ENCODE measurements at regions not wholly inside any gene's neighbourhood (a gene's known extent, or its start where the extent isn't known, plus 50 kb on each side); places are given as distances from the start of the nearest gene placed in this dataset.

DNA sequence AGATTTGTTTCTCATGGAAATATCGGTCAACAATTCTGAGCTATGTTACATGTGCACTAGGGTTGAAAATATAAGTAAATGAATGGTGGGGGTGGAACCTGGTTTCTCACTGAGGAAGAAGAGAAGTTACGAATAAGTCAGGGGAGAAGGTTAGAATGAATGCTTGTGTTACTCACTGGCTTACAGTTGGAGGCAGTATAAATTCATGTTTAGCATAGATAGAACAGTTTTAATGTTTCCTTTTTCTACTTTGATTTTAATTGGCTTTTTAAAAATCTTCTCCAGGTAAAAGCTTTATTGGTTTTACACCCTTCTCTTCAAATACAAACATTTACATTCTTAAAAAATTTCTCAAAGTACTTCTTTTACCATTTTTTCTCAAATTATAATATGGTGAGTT lies 1113.7 kb downstream of the CDH11 start:
- H3K36me3 Mint-ChIP-seq (ENCODE audit: insufficient read depth in 2 of 2): peaks cover 0 to 2% of the 10 kb centered on the region in 2 donors
- ATAC-seq (replicated peaks in 1 of 2): no peak
- peaks cover 9 to 16% of the 10 kb centered on the region in 2 donors for H3K9me3 Mint-ChIP-seq
- H3K27ac Mint-ChIP-seq: no peak overlapping the region
- no peaks in the 10 kb centered on the region for H3K4me1 Mint-ChIP-seq (ENCODE audit: low read depth)
- no peak for DNase-seq
- no peak overlapping the region for H3K4me3 Mint-ChIP-seq
- H3K27me3 Mint-ChIP-seq (ENCODE audit: low read depth): no peaks in the 10 kb centered on the region

DNA sequence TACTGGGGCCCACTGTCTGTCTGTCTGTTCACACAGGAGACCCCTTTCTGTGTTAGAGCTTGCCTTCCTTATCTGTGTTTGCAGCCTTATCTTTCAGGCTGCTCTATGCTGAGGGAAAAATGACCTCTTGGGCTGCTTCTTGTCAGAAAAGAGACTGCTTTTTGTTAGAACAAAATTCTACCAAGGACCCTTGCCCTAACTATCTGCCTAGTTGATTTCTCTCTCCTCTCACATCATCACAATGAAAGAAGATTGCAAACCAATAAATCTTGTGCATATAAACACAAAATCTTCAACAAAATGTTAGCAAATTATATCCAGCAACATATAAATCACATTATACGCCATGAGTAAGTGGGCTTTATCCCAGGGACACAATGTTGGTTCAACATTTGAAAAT lies 1117.7 kb downstream of the CDH11 start:
- DNase-seq (no peak), ATAC-seq (replicated peaks in 1 of 2) (no peak)
- H3K9me3 Mint-ChIP-seq: peaks cover 8 to 11% of the 10 kb centered on the region in 2 donors
- no peak overlapping the region for H3K4me3 Mint-ChIP-seq
- no peaks in the 10 kb centered on the region for H3K27me3 Mint-ChIP-seq (ENCODE audit: low read depth)
- H3K36me3 Mint-ChIP-seq (ENCODE audit: insufficient read depth in 2 of 2): peaks cover 3 to 5% of the 10 kb centered on the region in 2 donors
- no peaks in the 10 kb centered on the region for H3K4me1 Mint-ChIP-seq (ENCODE audit: low read depth)
- H3K27ac Mint-ChIP-seq: no peak overlapping the region

DNA sequence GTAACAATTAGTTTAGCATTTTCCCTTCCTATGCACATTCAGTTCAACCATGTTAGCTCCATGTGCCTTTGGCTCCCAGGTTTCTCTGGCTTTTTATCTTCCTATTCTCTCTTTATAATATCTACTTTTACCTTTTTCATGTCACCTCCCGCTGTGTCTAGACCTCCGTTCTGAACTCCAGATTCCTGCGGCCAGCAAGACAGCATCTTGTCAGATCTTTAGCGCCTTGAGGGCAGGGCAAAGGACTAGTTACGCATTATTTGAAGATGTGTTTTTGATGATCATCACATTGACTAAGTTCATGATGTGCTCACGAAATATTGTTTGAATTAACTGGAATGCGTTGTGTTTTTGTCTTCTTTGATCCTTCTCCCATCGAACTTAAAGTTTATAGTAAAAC lies 1126.8 kb downstream of the CDH11 start:
- Mint-ChIP-seq H3K9me3 (peaks cover 11 to 24% of the 10 kb centered on the region in 2 donors), H3K36me3 (ENCODE audit: insufficient read depth in 2 of 2) (peaks cover 0 to 4% of the 10 kb centered on the region in 2 donors), H3K4me1 (ENCODE audit: low read depth) (no peaks in the 10 kb centered on the region), H3K27me3 (ENCODE audit: low read depth) (no peaks in the 10 kb centered on the region), H3K27ac (no peak overlapping the region), H3K4me3 (no peak overlapping the region)
- ATAC-seq (replicated peaks in 1 of 2) (no peak), DNase-seq (no peak)

DNA sequence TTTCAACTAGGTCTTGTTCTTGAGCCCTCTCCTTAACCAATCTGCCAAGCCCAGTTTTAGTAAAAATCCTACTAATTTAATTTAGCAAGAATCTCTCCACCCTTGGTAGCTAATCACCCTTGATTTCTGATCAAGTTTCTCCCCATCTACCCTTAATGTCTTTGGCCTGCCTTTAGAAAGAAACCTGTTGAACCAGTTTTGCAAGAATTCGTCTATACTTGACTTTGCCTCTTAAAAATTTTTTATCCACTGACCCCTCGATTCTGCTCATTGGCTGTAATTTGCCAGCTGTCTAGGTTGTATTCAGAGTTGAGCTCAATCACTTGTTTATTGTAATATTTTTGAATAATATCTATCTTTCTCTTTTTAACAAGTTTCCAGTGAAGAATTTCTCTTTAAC lies 1138.5 kb downstream of the CDH11 start:
- no peaks in the 10 kb centered on the region for H3K4me1 Mint-ChIP-seq (ENCODE audit: low read depth)
- H3K27ac Mint-ChIP-seq: no peak overlapping the region
- H3K4me3 Mint-ChIP-seq: no peak overlapping the region
- H3K27me3 Mint-ChIP-seq (ENCODE audit: low read depth): no peaks in the 10 kb centered on the region
- peaks cover 2% of the 10 kb centered on the region in 2 donors for H3K36me3 Mint-ChIP-seq (ENCODE audit: insufficient read depth in 2 of 2)
- ATAC-seq (replicated peaks in 1 of 2) (no peak), DNase-seq (no peak)
- H3K9me3 Mint-ChIP-seq: peaks cover 18 to 30% of the 10 kb centered on the region in 2 donors

DNA sequence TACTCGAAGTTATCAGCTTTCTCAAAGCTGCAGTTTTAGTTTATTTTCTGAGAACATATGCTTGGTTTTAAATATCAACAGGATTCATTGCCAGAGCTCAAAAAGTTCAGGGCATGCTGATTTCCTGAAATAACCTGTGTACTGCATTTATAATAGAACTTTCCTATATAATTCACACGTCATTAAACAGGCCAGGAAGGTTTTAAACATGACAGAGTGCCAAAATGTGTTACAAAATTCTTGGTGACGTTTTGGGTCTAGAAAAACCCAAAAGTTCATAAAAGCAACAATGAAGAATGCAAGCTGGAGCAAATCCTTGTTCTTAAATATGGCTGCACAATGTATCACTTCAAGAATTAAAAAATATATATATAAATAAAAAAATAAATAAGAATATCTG lies 1139.1 kb downstream of the CDH11 start:
- ATAC-seq (replicated peaks in 1 of 2) (no peak), DNase-seq (no peak)
- Mint-ChIP-seq H3K4me3 (no peak overlapping the region), H3K27ac (no peak overlapping the region), H3K36me3 (ENCODE audit: insufficient read depth in 2 of 2) (peaks cover 2% of the 10 kb centered on the region in 2 donors), H3K27me3 (ENCODE audit: low read depth) (no peaks in the 10 kb centered on the region), H3K4me1 (ENCODE audit: low read depth) (no peaks in the 10 kb centered on the region), H3K9me3 (peaks cover 16 to 30% of the 10 kb centered on the region in 2 donors)

DNA sequence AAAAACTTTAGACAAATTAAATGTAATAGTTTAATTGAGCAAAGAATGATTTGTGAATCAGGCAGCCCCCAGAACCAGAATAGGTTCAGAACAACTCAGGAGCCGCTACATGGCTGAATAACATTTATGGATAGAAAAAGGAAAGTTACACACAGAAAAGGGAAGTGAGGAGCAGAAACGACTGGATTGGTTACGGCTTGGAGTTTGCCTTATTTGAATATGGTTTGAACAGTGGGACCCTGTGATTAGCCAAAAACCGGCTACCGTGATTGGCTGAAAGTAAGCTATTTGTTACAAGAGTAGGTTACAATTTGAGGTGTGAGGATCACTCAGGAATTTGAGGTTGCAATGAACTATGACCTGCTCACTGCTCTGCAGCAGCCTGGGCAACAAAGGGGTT lies 1139.8 kb downstream of the CDH11 start:
- no peak for DNase-seq
- Mint-ChIP-seq H3K27me3 (ENCODE audit: low read depth) (no peaks in the 10 kb centered on the region), H3K9me3 (peaks cover 15 to 30% of the 10 kb centered on the region in 2 donors), H3K4me1 (ENCODE audit: low read depth) (no peaks in the 10 kb centered on the region), H3K36me3 (ENCODE audit: insufficient read depth in 2 of 2) (peaks cover 2% of the 10 kb centered on the region in 2 donors), H3K27ac (no peak overlapping the region), H3K4me3 (no peak overlapping the region)
- no peak for ATAC-seq (replicated peaks in 1 of 2)

DNA sequence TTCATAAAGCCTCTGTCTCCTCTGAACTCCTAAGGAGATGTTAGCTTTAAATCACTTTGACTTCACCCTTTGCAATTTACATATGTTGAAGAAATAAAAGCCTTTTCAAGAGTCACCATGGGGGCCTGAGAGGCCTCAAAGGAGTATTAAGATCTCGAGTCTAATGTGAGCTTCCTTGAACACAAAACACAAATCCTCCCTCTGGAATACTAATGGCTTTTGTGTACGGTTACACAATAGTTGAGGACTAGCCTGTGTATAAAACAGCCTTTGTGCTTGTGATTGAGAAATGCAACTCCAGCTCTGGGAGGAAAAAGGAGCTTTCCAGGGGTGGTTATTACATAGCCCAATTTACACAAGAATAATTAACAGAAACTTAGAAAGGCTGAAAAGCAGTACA lies 1140.2 kb downstream of the CDH11 start:
- Mint-ChIP-seq H3K9me3 (peaks cover 12 to 25% of the 10 kb centered on the region in 2 donors), H3K4me1 (ENCODE audit: low read depth) (no peaks in the 10 kb centered on the region), H3K4me3 (no peak overlapping the region), H3K36me3 (ENCODE audit: insufficient read depth in 2 of 2) (peaks cover 2% of the 10 kb centered on the region in 2 donors), H3K27me3 (ENCODE audit: low read depth) (no peaks in the 10 kb centered on the region), H3K27ac (no peak overlapping the region)
- ATAC-seq (replicated peaks in 1 of 2) (no peak), DNase-seq (no peak)

DNA sequence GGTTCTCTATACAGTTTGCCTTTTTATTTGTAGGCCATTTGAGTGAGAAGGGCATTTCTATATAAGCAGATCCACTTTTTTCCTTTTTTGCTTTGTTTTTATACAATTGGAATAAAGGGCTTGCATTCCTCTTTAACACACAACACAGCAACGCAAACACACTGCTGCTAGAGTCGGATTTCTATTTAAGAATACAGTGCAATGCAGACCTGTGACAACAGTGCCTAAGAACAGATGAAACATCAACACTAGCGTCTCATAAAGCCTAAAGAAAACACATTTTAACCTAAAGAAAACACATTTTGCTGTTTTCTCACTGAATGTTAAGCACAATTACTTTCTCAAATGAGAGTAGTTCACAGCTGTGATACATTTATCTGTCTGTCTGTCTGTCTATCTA lies 1141.1 kb downstream of the CDH11 start:
- no peak overlapping the region for H3K27ac Mint-ChIP-seq
- no peaks in the 10 kb centered on the region for H3K27me3 Mint-ChIP-seq (ENCODE audit: low read depth)
- ATAC-seq (replicated peaks in 1 of 2) (no peak), DNase-seq (no peak)
- H3K4me3 Mint-ChIP-seq: no peak overlapping the region
- peaks cover 9 to 22% of the 10 kb centered on the region in 2 donors for H3K9me3 Mint-ChIP-seq
- H3K4me1 Mint-ChIP-seq (ENCODE audit: low read depth): no peaks in the 10 kb centered on the region
- peaks cover under 1 to 2% of the 10 kb centered on the region in 2 donors for H3K36me3 Mint-ChIP-seq (ENCODE audit: insufficient read depth in 2 of 2)

DNA sequence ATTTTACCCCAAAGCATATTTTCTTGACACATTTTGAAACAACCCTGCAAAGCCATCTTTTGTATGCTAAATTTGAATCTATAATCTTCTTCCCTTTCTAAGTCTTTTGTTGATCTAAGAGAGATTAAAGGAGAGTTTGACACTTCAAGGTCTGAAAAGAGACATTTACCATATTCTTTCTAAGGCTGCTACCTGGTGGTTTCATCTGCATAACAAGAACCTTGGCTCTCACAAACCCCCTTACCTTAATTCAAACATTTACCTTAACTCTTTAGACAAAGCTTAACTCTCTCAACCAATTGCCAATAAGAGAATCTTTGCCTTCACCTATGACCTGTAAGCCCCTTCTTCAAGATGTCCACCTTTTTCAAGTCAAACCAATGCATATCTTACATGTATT lies 1143.6 kb downstream of the CDH11 start:
- Mint-ChIP-seq H3K4me1 (ENCODE audit: low read depth) (no peaks in the 10 kb centered on the region), H3K27ac (no peak overlapping the region), H3K4me3 (no peak overlapping the region), H3K36me3 (ENCODE audit: insufficient read depth in 2 of 2) (peaks cover 0 to 2% of the 10 kb centered on the region in 2 donors), H3K27me3 (ENCODE audit: low read depth) (no peaks in the 10 kb centered on the region), H3K9me3 (peaks cover 9 to 22% of the 10 kb centered on the region in 2 donors)
- ATAC-seq (replicated peaks in 1 of 2) (no peak), DNase-seq (no peak)

DNA sequence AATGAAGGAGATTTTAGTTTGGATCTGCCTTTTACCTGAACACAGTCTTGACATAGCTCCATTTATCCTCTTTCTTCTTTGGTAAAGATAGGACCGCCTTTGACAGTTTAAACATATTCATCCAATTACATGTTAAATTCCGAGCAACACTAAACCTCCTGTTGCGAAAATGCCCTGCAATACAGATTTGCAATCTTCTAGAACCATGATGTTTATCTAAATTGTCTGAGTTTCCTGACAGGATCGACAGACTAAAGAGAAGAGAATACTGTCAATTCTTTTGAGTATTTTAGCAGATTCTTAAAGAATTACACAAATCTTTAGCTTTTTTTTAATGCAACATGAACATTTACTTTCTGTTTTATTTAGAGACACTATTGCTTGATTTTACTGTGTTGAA lies 1145.5 kb downstream of the CDH11 start:
- Mint-ChIP-seq H3K36me3 (ENCODE audit: insufficient read depth in 2 of 2) (peaks cover 0 to 2% of the 10 kb centered on the region in 2 donors), H3K9me3 (peaks cover 9 to 22% of the 10 kb centered on the region in 2 donors), H3K4me1 (ENCODE audit: low read depth) (no peaks in the 10 kb centered on the region), H3K4me3 (no peak overlapping the region), H3K27ac (no peak overlapping the region), H3K27me3 (ENCODE audit: low read depth) (no peaks in the 10 kb centered on the region)
- ATAC-seq (replicated peaks in 1 of 2) (no peak), DNase-seq (no peak)

DNA sequence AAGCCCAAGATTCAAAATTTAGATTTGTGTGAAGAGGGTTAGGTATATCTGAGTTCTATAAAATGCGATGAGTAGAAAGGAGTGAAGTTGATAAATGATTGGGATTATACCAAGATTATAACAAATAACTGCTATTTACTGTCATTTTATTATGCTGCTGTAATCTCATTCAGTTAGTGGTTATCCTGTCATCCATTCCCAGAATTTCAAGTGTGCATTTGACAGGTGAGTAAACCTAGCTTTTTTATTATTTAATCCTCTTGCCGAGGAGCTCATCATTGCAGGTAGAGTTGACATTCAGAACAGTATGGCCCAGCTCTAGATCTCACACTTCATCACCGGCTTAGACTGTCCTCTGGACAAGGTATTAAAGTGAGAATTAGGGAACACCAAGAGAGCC lies 1146.2 kb downstream of the CDH11 start:
- Mint-ChIP-seq H3K9me3 (peaks cover 9 to 24% of the 10 kb centered on the region in 2 donors), H3K4me1 (ENCODE audit: low read depth) (no peaks in the 10 kb centered on the region), H3K27me3 (ENCODE audit: low read depth) (no peaks in the 10 kb centered on the region), H3K36me3 (ENCODE audit: insufficient read depth in 2 of 2) (peaks cover 0 to 2% of the 10 kb centered on the region in 2 donors), H3K27ac (no peak overlapping the region), H3K4me3 (no peak overlapping the region)
- DNase-seq (no peak), ATAC-seq (replicated peaks in 1 of 2) (no peak)

DNA sequence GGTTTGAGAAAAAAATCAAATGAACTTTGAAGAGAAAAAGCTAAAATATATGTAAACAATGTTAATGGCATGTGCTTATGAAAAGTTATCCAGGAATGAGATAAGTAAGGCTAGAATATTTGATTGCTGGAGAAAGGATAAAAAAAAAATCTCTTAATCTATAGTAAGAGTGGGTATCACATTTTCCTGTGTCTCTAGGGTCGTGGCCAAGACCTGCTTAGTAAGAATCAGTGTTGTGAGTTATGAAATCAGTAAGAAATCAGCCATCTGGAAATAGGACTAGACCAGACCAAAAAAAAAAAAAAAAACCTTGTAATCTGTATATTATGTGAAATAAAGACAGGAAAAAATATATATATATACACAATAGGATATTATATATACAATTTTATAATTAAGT lies 1153.9 kb downstream of the CDH11 start:
- no peaks in the 10 kb centered on the region for H3K4me1 Mint-ChIP-seq (ENCODE audit: low read depth)
- DNase-seq (no peak), ATAC-seq (replicated peaks in 1 of 2) (no peak)
- H3K27me3 Mint-ChIP-seq (ENCODE audit: low read depth): no peaks in the 10 kb centered on the region
- no peak overlapping the region for H3K27ac Mint-ChIP-seq
- H3K36me3 Mint-ChIP-seq (ENCODE audit: insufficient read depth in 2 of 2): no peaks in the 10 kb centered on the region
- H3K9me3 Mint-ChIP-seq: peaks cover 7 to 9% of the 10 kb centered on the region in 2 donors
- H3K4me3 Mint-ChIP-seq: no peak overlapping the region

DNA sequence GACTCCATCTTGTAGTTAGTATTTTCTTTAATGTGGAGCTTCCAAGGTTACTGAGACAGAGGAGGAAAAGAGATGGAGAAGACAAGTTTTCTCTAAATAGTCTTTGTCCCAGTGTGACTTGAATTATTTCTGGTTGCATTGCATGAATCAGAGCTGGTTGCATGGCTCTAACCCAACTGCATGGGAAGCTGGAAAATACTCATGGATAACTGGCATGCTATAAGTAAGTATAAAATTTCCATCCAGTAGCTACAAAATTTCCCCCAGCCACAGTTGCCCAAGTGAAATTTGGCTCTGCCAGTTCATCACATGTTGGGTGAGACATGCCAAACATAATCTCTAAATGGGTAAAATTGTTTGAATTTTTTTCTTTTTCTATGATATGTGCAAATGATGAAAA lies 1161.5 kb downstream of the CDH11 start:
- H3K9me3 Mint-ChIP-seq: peaks cover 18 to 21% of the 10 kb centered on the region in 2 donors
- peaks cover 0 to 2% of the 10 kb centered on the region in 2 donors for H3K36me3 Mint-ChIP-seq (ENCODE audit: insufficient read depth in 2 of 2)
- no peaks in the 10 kb centered on the region for H3K4me1 Mint-ChIP-seq (ENCODE audit: low read depth)
- H3K27ac Mint-ChIP-seq: no peak overlapping the region
- H3K4me3 Mint-ChIP-seq: no peak overlapping the region
- no peaks in the 10 kb centered on the region for H3K27me3 Mint-ChIP-seq (ENCODE audit: low read depth)
- ATAC-seq (replicated peaks in 1 of 2) (no peak), DNase-seq (no peak)

DNA sequence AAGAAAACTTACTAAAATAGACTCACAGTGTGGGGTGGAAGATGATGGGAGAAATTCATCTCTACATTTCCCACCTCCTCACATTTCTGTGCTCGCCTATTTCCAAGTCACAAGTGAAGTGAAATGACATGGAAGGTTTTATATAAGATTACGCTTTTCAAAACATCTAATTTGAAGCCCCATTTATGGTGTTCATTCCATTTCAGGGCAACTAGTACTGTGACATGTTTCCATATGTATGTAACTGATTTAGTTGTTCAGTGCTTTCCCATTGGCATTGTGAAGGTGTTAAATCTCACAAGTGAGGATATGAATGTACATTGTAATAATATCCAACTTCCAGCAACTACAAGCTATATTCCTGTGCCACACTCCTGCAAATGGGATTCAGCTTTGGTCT lies 1174.8 kb downstream of the CDH11 start:
- Mint-ChIP-seq H3K27me3 (ENCODE audit: low read depth) (no peaks in the 10 kb centered on the region), H3K4me3 (no peak overlapping the region), H3K27ac (no peak overlapping the region), H3K9me3 (peaks cover 7 to 11% of the 10 kb centered on the region in 2 donors), H3K36me3 (ENCODE audit: insufficient read depth in 2 of 2) (no peaks in the 10 kb centered on the region), H3K4me1 (ENCODE audit: low read depth) (no peaks in the 10 kb centered on the region)
- ATAC-seq (replicated peaks in 1 of 2) (no peak), DNase-seq (no peak)
